GM21381 (cell line): ENCODE measurements at regions not wholly inside any gene's neighbourhood (a gene's known extent, or its start where the extent isn't known, plus 50 kb on each side); places are given as distances from the start of the nearest gene placed in this dataset.

ENCODE experiments used
- ATAC-seq: cut with Tn5 transposase; IDR thresholded peaks from one replicate; pipeline ENCODE4 v1.9.1; 2021; ENCODE audit warnings: mild to moderate bottlenecking, moderate library complexity; ENCODE audit not compliant: unreplicated experiment

- no peak for ATAC-seq
These were observed 249.5 kb upstream of the DCN start for GRCh38 chr12:91432089-91432488.

- no peak for ATAC-seq
These were observed 241.9 kb upstream of the DCN start for GRCh38 chr12:91424506-91424905.

- no peak for ATAC-seq
These were observed 241.1 kb upstream of the DCN start for GRCh38 chr12:91423693-91424050.

- ATAC-seq: no peak
These were observed 240.4 kb upstream of the DCN start for GRCh38 chr12:91422811-91423692.

- no peak for ATAC-seq
These were observed 239.5 kb upstream of the DCN start for GRCh38 chr12:91422127-91422526.

- ATAC-seq: no peak
These were observed 237.2 kb upstream of the DCN start for GRCh38 chr12:91419809-91420208.

DNA sequence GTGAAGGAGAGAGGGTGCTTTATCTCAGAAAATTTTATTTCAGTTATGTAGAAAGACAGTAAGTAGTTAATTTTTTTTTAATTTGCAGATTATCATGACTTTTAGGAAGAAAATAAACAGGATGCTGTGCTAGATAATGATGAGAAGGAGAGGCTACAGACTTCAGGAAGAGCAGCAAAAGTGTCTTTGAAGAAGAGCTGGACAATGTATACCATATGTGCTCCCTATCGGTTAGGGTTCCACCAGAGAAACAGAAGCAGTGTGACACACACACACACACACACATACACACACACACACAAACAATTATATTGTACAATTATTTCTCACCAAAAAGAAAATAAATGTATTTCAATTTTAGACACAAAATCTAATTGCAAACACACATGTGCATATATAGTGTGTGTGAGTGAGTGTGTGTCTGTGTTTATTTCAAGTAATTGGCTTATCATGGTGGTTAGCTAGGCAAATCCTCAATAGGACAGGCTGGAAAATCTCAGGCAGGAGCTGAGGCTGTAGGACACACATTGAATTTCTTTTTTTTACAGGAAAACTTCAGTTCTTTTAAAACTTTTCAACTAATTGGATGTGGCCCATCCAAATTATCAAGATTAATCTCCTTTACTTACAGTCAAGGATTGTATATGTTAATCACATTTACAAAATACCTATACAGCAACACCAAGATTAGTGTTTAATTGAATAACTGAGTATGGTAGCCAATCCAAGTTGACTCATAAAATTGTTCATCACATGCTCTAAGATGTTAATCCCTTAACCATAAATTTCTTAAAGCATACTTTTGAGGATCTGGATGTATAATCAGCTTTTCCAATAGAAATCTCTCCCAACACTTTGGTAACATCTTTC is 235.8 kb upstream of the DCN start:
- no peak for ATAC-seq

DNA sequence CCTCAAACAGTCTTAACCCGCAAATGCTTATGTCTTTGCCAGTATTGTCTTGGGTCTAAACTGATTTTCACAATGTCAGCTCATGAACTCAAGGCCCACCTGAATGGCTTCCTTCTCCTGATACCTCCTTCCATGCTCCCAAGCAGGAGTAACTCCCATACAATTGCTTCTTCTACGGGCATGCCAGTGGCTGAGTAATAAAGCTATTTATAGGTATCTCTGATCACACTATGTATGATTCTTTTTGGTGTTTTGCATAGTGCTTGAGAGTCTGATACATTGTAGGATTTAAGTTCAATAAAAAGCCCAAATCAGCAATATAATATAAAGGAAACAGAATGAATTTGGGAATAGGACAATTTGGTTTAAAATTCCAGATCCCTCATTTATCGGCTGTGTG is 235.0 kb upstream of the DCN start:
- no peak for ATAC-seq

GRCh38 chr12:91414636-91415035 is 232.0 kb upstream of the DCN start:
- ATAC-seq: no peak

DNA sequence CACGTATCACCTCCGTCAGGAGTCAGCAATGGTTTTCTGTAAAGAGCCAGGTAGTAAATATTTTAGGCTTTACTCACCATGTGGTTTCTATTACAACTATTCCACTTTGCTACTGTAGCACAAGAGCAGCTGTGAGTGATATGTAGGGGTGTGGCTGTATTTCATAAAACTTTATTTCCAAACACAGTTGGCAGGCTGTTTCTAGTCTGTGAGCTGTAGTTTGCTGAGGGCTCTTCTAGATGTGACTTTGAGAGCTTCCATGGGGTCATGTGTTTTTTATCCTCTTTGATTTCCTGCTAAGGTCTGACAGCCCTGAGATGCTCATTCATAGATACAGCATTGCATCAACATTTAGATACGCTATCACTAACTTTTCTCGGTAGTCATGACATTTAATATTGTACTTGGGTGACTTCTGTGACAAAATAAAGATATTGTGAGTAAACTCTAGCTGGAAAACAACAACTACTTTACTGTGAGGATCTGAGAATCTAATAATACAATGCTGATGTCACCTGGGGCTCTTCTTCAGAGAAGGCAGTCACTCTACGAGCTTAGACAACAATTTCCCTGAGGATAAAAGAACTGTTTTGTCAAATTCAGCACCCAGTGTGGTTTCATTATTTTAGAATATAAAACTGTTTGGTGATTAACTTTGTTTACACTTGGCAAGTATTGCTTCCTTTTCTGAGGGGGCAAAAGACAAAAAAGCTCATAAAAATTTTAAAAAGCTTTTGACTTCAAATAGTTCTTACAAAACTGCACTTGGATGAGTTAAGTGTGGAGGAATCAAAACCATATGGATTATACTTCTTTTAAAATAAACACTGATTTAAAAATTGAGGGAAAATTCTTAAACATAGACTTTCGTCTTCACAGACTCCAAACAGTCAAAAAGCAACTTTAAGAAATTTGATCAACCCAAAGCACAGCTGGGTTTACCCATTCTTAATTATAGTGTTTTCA is 231.2 kb upstream of the DCN start:
- no peak for ATAC-seq

DNA sequence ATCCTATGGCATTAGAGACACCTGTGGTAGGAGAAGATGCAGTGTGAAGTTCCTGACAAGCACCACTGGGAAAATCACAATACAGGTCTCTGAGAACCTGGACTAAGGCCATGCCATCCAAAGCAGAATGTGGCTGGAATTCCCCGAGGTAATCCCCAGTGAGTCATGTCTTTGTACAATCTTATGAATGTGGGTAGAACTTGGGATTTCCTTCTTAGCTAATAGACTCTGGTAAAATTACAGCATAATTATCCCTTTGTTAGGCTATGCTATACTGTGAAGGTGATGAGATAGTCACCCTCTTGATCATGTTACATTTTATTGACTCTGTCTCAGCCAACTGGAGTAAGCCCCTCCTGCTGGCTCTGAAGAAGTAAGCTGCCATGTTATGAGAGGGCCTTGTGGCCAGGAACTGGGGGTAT is 224.3 kb upstream of the DCN start:
- no peak for ATAC-seq

DNA sequence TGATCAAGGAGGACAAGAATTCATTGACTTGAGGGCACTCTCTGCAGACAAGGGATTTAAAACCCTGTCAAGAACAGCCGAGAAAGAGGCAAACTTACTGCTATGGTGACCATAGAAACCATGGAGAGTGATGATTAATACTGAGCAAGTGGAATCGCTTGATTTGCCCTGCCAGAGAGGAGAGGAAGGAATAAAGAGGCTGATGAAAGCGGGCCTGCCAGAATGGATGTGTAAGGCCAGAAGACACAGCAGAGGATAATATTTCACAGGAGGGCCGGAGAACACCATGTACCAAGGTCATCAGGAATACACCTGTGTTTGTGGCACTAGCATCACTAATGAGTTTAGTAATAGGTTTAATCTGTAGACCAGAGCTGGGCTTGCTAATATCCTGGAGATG is 221.8 kb upstream of the DCN start:
- ATAC-seq: no peak

- no peak for ATAC-seq
These were observed 218.6 kb upstream of the DCN start for GRCh38 chr12:91401190-91401589.

DNA sequence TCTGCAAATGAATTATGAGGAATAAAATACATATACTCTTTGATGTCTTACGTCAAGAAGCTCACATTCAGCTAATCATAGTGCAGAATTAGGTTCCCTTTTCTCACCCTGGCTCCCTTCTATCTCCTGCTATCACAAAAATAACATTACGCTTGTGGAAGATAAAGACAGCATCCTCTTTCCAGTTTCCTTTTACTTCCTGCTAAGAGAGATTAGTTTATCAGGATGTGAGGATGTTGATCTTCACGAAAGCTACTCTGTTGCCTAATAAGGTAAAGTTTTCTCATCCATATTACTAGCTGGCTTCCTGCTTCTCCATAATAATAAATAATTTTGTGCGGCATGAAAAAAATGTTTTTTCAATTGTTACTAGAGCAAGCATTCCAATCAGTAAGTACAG is 217.7 kb upstream of the DCN start:
- ATAC-seq: no peak

DNA sequence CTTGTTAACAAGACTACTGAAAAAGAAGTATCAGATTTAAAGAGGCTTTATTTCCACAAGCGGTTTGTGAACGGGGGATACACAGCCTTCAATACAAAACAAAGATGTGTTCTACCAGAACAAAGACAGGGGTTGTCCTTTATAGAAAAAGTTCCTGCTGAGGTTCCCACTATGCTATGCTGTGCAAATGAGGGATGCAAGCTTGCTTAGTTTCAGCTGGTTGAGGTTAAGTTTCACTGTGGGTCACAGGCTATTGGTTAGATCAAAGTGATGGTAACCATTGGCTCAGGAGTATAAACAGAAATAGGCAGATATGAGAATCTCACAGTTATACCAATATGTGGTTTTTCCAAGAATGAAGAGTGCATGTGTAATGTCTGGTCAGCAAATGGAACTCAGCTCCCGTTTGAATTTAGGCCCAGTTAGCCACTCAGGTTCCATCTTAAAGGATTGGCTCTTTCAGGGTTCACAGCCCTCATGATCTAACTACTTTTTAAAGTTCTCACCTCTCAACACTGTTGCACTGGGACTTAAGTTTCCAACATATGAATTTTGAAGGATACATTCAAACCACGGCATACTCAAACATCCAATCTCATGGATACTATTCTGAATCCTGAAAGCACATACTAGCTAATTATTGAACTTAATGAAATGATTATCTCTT is 215.4 kb upstream of the DCN start:
- no peak for ATAC-seq

DNA sequence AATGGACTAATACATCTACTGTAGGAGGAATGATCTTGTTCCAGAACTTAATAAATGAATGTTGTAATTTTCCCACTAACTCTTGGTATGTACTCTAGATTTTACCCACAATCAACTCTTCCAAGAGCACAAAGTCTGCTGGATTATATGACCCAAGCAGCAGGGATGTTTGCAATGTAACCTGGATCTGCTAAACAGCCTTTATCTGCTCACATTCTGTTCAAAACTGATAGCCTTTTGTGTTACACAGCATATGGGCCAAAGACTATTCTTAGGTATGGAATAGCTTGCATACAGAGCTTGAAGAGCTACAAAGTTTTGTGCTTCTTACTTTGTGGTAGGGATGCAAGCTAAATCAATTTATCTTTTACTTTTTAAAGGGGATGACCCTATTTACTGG is 213.7 kb upstream of the DCN start:
- no peak for ATAC-seq

GRCh38 chr12:91395628-91396135 is 213.1 kb upstream of the DCN start:
- ATAC-seq: no peak

DNA sequence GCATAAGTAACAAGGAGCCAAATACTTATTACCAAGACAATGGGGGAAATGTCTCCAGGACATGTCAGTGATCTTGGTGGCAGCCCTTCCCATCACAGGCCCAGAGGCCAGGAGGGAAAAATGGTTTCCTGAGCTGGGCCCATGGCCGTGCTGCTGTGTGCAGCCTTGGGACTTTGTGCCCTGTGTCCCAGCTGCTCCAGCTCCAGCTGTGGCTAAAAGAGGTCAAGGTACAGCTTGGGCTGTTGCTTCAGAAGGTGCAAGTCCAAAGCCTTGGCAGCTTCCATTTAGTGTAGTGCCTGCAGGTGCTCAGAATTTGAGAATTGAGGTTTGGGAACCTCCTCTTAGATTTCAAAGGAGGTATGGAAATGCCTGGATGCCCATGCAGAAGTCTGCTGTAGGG is 212.3 kb upstream of the DCN start:
- ATAC-seq: no peak

DNA sequence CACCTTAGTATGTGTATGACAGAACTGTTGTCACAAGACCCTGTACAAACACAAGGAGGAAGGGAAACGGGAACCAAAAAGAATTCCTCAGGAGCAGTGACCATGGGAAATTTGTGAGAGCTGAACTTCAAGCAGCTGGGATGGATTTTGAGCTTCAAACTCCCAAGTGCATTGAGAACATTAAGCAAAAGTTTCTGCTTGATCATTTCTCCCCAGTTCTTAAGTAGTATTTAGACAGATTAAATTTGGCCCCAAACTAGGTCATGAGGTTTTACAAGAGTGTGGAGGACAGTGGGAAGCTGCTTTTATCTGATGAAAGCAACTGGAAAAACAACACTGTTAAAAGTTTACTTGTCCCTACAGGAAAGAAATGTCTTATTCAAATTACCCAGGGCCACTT is 206.0 kb upstream of the DCN start:
- no peak for ATAC-seq

- ATAC-seq: no peak
These were observed 205.0 kb upstream of the DCN start for GRCh38 chr12:91387461-91388134.
